ENCODE measurements at regions not wholly inside any gene's neighbourhood (a gene's known extent, or its start where the extent isn't known, plus 50 kb on each side); places are given as distances from the start of the nearest gene placed in this dataset.
"Not testable (repeated sequence)": the region's sequence is repeated elsewhere in the genome, so short reads cannot be mapped to it uniquely, and the experiment has no call there.

DNA sequence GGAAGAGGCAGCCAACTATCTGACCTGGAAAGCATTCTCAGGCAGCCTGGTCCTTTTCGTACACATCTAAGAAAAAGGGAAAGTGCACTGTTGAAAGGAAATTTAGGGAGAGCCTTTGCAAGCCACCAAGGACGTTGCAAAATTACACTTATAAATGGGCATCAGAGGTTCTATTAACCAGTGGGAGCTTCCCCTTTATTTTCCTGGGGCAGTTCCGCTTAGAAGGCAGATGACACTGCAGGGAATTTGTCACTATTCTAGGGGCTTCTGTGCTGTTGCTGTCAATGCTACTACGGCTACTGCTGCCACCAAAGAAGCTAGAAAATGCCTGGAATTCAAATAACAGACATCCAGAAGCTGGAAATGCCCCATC, 79.6 kb upstream of the AUTS2 start:
- DNase-seq (ENCODE audit: low spot score) = no peak

DNA sequence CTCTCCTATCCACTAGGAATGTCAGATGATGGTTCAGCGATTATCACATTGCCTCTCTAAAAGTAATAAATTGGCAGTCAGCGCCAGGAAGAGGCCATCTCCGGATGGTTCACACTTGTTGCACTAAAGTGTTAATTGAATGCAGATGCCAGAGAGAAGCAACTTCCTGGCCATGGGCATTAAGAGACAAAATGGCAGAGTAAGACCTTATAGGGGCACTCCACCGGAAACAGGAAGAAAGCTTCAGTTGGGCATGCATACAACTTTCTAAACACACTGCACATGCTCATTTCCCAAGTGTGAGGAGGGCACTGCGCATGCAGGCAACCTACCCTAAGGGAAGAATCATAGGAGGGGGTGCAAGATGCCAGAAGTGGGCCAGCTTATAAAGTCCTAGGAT, 71.7 kb upstream of the AUTS2 start:
- DNase-seq (ENCODE audit: low spot score) = no peak

DNA sequence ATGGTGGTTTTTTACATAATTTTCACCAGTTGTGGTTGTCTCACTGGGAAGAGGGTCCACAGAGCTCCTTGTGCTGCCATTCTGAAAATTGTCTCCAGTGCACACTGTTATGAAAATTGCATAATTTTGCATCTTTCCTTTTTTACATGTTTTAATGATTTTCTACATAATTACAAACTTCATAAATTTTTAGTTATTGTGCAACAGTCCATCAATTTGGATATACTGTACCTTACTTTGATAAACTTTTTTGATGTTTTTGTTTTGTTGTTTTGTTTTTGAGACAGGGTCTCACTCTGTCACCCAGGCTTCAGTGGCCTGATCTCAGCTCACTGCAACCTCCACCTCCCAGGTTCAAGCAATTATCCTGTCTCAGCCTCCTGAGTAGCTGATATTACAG, 70.6 kb upstream of the AUTS2 start:
- no peak for DNase-seq (ENCODE audit: low spot score)

DNA sequence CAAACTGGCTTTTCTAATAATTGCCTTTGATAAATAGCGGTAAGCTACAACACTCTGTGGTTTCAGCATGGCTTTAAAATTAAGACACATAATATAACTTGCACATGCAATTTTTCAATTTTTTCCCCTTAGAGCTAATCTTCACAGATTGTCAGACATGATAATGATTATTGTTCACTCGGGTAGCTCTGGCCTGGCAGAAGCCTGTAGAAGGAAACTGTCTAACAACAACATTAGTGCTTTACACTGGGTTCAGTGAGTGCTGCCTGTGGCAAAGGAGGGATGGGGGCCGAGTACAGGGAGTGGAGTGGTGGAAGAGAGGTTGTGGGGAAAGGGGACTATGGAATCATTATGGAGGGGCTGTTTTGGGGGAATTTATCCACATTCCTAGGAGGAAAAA, 67.2 kb upstream of the AUTS2 start:
- DNase-seq (ENCODE audit: low spot score) = no peak

DNA sequence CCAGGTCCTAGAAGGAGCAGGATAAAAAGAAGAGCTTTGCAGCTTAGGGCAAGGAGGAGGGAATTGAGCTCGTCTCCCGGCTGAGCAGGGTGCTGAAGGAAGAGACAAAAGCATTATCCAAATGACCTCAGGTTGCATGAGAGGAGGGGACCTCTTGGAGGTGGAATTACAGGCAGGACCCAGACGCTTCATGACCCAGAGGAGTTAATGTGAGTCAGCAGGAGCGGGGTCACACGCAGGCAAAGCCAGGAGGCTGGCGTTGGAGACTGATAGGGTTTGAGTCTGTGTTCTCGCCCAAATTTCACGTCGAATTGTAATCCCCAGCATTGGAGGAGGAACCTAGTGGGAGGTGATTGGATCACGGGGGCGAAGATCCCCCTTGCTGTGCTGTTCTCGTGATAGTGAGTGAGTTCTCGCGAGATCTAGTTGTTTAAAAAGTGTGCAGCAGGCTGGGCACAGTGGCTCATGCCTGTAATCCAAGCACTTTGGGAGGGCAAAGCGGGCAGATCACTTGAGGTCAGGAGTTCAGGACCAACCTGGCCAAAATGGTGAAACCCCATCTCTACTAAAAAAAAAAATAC, 63.7 kb upstream of the AUTS2 start:
- DNase-seq (ENCODE audit: low spot score) = no peak

DNA sequence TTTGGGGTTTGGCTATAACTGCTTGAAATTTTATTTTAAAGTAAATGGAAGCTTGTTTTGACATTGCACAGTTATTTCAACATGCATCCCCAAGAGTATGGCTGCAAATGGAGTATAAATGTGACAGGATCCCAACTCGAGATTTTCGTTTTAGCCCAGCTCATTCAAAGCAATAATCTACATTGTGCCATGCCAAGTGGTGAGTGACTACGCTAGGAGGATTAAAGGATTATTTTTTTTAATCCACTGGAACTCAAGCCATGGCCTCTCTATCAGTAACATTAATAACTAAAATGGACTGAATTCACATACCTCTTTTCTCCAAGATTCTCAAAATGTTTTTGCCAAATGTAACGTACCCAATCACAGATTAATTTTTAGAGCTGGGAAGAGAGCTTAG, 60.6 kb upstream of the AUTS2 start:
- no peak for DNase-seq (ENCODE audit: low spot score)

DNA sequence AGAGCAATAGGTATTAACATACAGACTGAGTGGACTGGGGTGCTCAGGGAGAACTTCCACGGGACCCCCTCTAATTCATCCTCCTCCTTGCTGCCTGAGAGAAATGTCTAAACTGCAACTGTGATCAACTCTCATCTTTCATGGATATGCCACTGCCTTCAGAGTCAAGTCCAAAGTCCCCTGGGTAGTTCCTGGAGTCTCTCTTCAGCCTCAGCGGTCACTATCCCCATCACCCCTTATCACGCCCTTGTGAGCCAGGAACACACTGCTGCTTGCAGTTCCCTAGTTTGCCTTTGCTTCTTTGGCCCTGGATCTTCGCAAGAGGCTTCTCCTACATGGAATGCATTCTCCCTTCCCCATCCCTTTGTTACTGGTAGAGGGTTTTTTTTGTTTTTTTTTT, 58.7 kb upstream of the AUTS2 start:
- DNase-seq (ENCODE audit: low spot score) = no peak

DNA sequence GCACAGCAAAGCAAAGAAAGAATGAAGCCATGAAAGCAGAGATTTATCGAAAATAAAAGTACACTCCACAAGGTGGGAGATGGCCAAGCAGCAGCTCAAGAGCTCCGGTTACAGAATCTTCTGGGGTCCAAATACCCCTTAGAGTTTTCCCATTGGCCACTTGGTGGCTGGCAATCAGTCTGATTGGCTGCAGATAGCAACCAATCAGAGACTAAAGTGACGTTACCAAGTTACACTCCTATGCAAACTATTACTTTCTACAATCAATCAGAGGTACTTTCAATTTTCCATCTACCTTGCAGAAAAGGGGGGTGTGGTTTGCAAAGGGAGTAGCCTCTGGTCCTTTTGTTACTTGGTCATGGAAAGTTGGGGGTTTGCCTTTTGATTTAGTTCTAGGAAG, 58.0 kb upstream of the AUTS2 start:
- DNase-seq (ENCODE audit: low spot score) = no peak

DNA sequence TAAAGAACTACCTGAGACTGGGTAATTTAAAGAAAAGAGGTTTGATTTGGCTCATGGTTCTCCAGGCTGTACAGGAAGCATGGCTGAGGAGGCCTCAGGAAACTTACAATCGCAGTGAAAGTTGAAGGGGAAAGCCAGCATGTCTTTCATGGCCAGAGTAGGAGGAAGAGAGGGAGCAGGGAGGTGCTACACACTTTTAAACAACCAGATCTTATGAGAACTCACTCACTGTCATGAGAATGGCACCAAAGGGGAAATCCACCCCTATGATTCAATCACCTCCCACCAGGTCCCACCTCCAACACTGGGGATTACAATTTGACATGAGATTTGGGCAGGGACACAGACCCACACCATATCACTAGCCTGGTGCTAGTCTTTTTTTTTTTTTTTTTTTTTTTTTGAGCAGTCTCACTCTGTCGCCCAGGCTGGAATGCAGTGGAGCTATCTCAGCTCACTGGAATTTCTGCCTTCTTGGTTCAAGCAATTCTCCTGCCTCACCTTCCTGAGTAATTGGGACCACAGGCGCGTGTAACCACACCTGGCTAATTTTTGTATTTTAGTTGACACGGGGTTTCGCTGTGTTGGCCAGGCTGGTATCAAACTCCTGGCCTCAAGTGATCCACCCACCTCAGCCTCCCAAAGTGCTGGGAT, 56.4 kb upstream of the AUTS2 start:
- DNase-seq (ENCODE audit: low spot score) = not testable (repeated sequence)

DNA sequence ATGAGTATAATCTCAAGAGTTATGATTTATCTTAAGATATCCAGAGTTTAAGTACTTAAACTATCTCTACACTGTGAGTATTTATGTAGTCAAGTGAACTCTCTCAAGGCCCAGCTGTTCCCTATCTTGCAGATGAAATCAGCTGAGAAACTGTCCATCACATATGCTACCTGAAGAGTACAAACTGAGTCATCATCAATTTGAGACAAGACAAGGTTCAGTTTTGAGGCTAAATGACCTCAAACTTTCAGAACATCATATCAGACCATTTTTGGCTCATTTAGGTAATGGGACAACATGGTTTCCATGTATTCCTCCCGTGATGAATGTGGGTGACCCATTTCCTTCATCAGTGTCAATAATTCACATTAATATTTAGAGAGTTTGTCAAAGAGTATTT, 53.1 kb upstream of the AUTS2 start:
- no peak for DNase-seq (ENCODE audit: low spot score)

Measured in germinal center (tissue), 1 donor.